GM18511 (cell line): ENCODE measurements at regions not wholly inside any gene's neighbourhood (a gene's known extent, or its start where the extent isn't known, plus 50 kb on each side); places are given as distances from the start of the nearest gene placed in this dataset.
"Not testable (repeated sequence)": the region's sequence is repeated elsewhere in the genome, so short reads cannot be mapped to it uniquely, and the experiment has no call there.

ENCODE experiments used
- ATAC-seq: cut with Tn5 transposase; IDR thresholded peaks from one replicate; pipeline ENCODE4 v1.9.1; 2021; ENCODE audit warnings: mild to moderate bottlenecking, moderate library complexity; ENCODE audit not compliant: unreplicated experiment

DNA sequence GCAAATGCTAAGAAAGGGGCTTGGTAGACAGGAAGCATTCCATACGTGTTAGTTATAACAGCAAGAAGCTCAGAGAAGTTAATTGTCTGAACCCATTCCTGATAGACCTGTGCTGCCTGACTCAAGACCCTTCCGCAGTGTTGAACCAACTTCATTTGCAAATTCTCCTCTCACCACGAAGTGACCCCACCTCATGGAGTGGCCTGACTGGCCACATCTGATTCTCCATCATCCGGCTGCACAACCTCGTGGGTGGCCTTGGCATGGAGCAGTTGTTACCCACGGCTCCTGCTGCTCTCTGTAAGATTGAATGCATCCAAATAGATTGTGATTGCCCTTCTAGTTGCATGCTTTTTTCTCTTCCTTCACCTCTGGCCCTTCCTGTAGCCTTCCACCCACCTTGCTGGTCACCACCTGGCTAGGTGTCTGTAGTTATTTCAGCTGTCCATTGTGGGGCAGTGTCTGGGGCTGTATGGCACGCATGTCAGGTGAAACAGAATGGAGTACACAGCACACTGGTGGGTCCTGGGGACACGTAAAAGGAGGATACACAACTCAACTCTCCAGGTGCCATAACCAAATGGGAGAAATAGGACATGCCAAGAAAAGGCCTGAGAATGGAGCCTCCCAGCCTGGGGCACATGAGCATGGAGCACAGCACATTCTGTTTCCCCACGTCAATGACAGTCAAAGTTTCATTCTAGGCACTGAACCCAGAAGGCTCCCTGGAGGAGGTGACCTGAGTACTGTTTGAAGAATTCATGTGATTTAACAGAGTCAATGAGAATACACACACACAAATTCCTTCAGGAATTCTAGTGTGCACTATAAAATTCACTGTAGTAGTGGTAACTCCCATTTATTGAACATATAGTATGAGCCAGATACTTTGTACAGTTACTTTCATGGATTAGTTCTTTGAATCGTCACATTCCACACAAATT lies 70.5 kb upstream of the PTCH1 start:
- ATAC-seq, result no peak

- no peak for ATAC-seq
Observed at GRCh38 chr9:95586326-95586725, 69.6 kb upstream of the PTCH1 start.

GRCh38 chr9:95585824-95586223 lies 69.1 kb upstream of the PTCH1 start:
- no peak for ATAC-seq

DNA sequence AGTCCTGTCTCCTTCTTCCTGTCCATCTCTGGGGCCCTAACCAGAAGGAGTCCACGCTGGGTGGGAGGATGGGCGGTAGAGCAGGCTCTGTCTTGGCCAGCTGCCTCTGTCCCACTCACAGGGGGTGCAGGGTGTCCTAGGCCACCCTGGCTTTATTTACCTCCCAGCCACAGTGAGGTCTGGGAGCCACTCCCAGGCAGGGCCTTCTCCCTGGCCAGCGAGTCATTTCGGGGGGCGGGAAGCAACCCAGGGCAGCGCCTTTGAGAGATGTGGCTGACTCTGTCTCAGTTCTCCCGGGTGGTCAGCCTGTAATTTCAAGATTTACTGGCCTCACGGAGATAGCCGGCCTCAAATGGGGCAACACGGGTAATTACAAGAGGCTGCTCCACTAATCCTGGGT lies 67.4 kb upstream of the PTCH1 start:
- no peak for ATAC-seq

DNA sequence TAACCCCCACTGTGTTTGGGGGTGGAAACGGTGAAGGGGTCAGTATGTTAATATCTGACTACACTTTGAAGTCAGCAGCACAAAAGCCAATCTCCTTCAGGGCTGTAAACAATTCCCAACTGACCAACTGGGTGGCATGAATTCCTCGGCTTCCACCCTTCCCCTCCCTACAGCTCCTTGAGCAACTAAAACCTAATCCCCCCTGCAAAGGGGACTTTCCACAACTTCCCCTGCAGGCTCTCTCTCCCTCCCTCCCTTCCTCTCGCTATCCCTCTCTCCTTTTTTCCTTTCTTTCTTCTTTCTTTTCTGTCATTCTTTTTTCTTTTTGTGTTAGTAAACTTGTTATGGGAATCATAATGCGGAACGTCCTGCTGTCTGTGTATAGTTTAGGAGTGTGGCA lies 65.1 kb upstream of the PTCH1 start:
- no peak for ATAC-seq

DNA sequence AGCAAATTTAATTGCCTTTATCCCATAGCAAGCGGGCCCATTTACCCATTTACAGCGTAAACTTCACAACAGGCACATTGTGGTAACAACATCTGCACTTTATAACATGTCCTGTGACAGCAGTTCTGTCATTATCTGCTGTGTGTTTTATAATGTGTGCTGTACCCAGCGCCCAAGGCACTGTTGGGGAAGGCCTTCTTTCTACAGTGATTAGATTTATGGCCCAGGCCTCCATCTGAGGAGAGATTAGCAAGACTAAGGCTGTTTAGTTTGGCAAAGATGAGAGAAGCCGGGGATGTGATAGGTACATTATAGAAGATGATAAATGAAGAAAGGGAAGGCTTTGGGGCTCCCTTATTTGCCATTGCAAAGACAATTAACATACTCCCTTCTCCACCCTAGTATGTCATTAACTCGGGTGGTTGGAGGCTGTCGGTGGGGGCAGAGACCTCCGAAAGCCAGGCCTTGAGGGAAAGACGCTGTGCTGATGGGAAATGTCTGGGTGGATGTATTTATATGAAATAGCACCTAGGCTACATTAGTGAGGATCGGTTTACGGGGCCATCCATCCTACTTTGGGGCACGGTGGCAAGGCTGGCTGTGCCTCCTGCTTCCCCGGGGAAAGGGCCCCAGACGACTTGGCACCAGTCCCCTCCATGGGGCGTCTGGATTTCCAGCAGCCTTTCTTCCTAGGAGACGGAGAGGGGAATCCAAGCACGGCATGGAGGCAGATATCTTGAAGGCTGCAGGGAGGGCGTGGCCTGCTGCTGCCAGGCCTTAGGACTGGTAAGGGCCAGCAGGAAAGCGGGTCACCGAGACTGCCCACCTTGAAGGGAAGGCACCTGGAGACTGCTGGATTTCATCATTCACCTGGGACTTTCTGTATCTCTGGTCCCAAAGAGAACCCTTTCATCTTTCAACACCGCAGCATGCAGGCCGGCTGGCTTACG lies 64.3 kb upstream of the PTCH1 start:
- ATAC-seq, result no peak

DNA sequence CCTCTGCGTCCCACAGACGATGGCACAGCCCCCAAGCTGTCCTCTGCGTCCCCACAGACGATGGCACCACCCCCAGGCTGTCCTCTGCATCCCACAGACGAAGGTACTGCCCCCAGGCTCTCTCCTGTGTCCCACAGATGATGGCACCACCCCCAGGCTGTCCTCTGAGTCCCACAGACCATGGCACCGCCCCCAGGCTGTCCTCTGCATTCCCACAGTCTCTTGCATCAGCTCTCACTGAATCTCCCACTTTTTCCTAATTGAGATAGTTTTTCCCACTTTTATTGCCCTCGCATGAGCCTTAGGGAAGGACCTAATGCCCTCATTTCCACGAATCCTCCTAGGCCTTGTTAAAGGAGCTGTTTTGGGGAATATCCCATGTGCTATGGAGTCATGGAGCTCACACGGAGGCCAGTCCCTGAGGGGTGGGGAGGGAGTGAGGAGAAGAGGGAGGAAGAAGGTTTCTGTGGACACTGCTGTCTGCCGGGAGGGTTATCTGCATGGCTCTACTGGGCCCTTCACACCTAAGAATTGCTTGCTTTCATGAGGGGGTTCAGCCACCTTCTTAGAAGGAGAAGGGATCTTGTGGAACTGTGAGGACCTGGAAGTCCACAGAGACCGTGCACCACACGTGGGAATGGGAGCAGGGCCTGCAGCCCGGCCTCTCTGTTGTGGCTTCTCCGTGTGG lies 58.2 kb upstream of the PTCH1 start:
- no peak for ATAC-seq

- no peak for ATAC-seq
Observed at GRCh38 chr9:95574176-95574575, 57.4 kb upstream of the PTCH1 start.

DNA sequence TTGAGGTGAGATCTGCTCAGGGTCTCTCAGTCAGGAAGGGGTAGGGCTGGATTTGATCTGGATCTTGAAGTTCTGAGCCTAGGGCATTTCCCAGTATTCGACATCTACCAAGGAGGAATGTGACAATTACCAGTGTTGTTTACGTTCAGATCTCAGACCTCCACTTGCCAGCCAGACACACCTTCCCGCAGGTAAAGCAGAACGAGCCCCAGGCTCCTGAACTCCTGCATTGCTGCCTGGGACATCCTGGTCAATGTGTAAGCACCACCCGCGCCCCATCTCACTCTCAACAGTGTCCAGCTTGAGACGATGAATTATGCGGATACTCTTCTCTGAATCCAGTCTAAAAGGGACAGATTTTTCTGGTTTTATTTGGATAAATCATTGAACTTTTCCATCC lies 56.7 kb upstream of the PTCH1 start:
- no peak for ATAC-seq

GRCh38 chr9:95572381-95573151 lies 55.8 kb upstream of the PTCH1 start:
- no peak for ATAC-seq

- no peak for ATAC-seq
Observed at GRCh38 chr9:95570646-95571045, 53.9 kb upstream of the PTCH1 start.

DNA sequence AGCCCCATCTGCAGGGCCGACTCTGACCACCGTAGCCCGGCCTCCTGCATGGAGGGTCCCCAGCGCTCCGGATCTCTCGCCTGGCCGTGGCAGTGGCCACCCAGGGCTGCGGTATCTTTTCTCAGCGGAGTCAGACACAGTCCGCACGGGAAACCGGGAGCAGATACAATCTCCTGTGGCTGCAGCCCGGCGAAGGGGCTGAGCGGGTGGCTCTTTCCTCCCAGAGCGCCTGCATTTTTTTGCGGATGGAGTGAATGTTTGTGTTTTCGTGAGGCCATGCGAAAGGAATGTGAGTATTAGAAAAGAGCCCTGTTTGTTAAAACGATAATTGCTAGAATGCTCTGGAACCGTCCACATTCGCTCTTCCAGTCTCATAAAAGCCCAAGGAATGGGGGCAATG lies 53.4 kb upstream of the PTCH1 start:
- ATAC-seq, result no peak

- not testable (repeated sequence) for ATAC-seq
Observed at GRCh38 chr9:95568735-95569134, 52.0 kb upstream of the PTCH1 start.
